ENCODE measurements at regions not wholly inside any gene's neighbourhood (a gene's known extent, or its start where the extent isn't known, plus 50 kb on each side); places are given as distances from the start of the nearest gene placed in this dataset.
"Not testable (repeated sequence)": the region's sequence is repeated elsewhere in the genome, so short reads cannot be mapped to it uniquely, and the experiment has no call there.

DNA sequence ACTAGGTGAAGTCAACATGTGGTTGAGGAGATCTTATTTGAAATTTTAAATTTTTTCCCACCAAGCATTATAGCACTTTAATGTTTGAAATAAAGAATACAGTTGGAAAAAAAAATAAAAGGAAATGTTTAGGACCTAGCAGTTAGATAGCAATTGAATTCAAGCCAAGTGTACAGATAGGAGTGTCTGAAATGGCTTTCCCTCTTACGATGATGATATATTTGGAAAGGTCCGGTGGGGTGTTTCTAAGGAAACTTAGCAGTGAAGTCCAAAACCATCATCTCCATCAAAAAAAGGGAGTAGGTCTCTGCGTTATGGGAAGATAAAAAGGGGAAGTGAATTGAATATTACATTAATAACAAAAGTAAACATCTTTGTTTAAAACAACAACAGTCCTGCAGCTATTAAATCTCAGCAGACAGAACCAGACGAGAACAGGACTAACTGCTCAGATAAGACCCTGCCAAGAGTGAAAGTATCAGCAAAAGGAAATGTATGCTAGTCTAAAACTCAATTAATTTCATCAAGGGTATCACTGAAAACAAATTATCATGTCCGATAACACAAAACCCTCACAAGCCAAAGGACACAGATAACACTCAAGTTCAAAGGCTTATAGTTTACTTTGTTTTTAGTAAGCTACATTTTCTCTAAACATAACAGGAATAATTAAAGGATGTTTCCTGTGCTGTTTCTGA, 242.0 kb downstream of the BMP4 start:
- no peak overlapping the region for H3T11ph ChIP-seq (ENCODE audit: low read length)
- H2BK15ac ChIP-seq (ENCODE audit: low read depth, low read length) = no peak overlapping the region
- H2BK5ac ChIP-seq (ENCODE audit: insufficient read length, low read length) = no peak overlapping the region
- no peak overlapping the region for H3K4me2 ChIP-seq (ENCODE audit: insufficient read depth, insufficient read length, low read length)
- TF ChIP-seq, protein P1, sequence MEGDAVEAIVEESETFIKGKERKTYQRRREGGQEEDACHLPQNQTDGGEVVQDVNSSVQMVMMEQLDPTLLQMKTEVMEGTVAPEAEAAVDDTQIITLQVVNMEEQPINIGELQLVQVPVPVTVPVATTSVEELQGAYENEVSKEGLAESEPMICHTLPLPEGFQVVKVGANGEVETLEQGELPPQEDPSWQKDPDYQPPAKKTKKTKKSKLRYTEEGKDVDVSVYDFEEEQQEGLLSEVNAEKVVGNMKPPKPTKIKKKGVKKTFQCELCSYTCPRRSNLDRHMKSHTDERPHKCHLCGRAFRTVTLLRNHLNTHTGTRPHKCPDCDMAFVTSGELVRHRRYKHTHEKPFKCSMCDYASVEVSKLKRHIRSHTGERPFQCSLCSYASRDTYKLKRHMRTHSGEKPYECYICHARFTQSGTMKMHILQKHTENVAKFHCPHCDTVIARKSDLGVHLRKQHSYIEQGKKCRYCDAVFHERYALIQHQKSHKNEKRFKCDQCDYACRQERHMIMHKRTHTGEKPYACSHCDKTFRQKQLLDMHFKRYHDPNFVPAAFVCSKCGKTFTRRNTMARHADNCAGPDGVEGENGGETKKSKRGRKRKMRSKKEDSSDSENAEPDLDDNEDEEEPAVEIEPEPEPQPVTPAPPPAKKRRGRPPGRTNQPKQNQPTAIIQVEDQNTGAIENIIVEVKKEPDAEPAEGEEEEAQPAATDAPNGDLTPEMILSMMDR (conservative IDR thresholded peaks at IDR 0.05) = no peak
- H3K79me1 ChIP-seq (ENCODE audit: insufficient read depth, low read depth, low read length, poor library complexity, severe bottlenecking) = no peaks in the 10 kb centered on the region
- no peak overlapping the region for H3K23ac ChIP-seq (ENCODE audit: insufficient read length, low read depth, low read length)
- no peak overlapping the region for H3K27ac ChIP-seq (ENCODE audit: insufficient read length, low read depth, low read length)
- no peak overlapping the region for H2BK120ac ChIP-seq (ENCODE audit: low read depth, low read length, poor library complexity, severe bottlenecking)
- Mint-ChIP-seq H3K4me1 (peaks cover 7 to 9% of the 10 kb centered on the region in 2 experiments), H3K9me3 (no peaks in the 10 kb centered on the region; a peak in 2 of 5 replicates), H3K27me3 (ENCODE audit: low read depth) (no peaks in the 10 kb centered on the region), H3K4me3 (no peak overlapping the region), H3K36me3 (ENCODE audit: insufficient read depth in 1 of 3, low read depth in 3 of 3) (no peaks in the 10 kb centered on the region), H3K27ac (no peak overlapping the region)
- H3K9ac ChIP-seq (ENCODE audit: extremely low read depth, insufficient read length, low read length) = no peak overlapping the region
- DNase-seq = no peak
- H3K79me2 ChIP-seq (ENCODE audit: insufficient read depth, low read length) = no peaks in the 10 kb centered on the region
- WGBS (ENCODE audit: extremely low coverage, insufficient read length, low lambda C conversion rate) = no CpG with 5 or more reads among the region's 5 CpGs
- no peak overlapping the region for H2BK20ac ChIP-seq (ENCODE audit: low read depth, low read length, poor library complexity, severe bottlenecking)
- H3K14ac ChIP-seq (ENCODE audit: insufficient read depth, low read length) = no peak overlapping the region
- H3K56ac ChIP-seq (ENCODE audit: insufficient read length, low read depth, low read length) = no peak overlapping the region
- no peak overlapping the region for H4K8ac ChIP-seq (replicated peaks; ENCODE audit: insufficient read length, low read depth, low read length)
- H2BK12ac ChIP-seq (ENCODE audit: insufficient read length, low read depth, low read length) = no peak overlapping the region
- H3K27me3 ChIP-seq (ENCODE audit: insufficient read depth, low read length) = no peaks in the 10 kb centered on the region
- H3K9me3 ChIP-seq (ENCODE audit: control insufficient read depth, low read depth, low read length) = no peaks in the 10 kb centered on the region
- no peaks in the 10 kb centered on the region for H3K4me1 ChIP-seq (ENCODE audit: insufficient read depth, low read length)
- H2AK5ac ChIP-seq (ENCODE audit: insufficient read length, low read length) = no peak overlapping the region
- H4K5ac ChIP-seq (ENCODE audit: insufficient read length, low read depth, low read length) = no peak overlapping the region
- H2AFZ ChIP-seq (ENCODE audit: low read length) = no peak overlapping the region
- no peaks in the 10 kb centered on the region for H4K20me1 ChIP-seq (ENCODE audit: control insufficient read depth, insufficient read depth, insufficient read length)
- no peak overlapping the region for H3K4ac ChIP-seq (ENCODE audit: low read depth, low read length)
- H3K18ac ChIP-seq (ENCODE audit: insufficient read length, low read depth, low read length) = no peak overlapping the region
- H3K23me2 ChIP-seq (ENCODE audit: insufficient read length, low read depth, low read length, poor library complexity, severe bottlenecking) = no peaks in the 10 kb centered on the region
- no peak overlapping the region for H4K91ac ChIP-seq (ENCODE audit: insufficient read length, low read depth, low read length)

DNA sequence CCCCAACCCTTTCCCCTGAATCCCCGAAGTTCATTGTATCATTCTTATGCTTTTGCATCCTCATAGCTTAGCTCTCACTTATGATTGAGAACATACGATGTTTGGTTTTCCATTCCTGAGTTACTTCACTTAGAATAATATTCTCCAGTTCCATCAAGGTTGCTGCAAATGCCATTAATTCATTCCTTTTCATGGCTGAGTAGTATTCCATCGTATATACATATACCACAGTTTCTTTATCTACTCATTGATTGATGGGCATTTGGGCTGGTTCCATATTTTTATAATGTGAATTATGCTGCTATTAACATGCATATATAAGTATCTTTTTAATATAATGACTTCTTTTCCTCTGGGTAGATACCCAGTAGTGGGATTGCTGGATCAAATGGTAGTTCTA, 243.7 kb downstream of the BMP4 start:
- not testable (repeated sequence) for H4K8ac ChIP-seq (replicated peaks; ENCODE audit: insufficient read length, low read depth, low read length); DNase-seq; H2BK12ac ChIP-seq (ENCODE audit: insufficient read length, low read depth, low read length); H3K27ac Mint-ChIP-seq; H2BK120ac ChIP-seq (ENCODE audit: low read depth, low read length, poor library complexity, severe bottlenecking); H3K27me3 ChIP-seq (ENCODE audit: insufficient read depth, low read length); H3K56ac ChIP-seq (ENCODE audit: insufficient read length, low read depth, low read length); H3K4ac ChIP-seq (ENCODE audit: low read depth, low read length); H3K27me3 Mint-ChIP-seq (ENCODE audit: low read depth); H2AFZ ChIP-seq (ENCODE audit: low read length); H3K4me1 ChIP-seq (ENCODE audit: insufficient read depth, low read length); H3K4me2 ChIP-seq (ENCODE audit: insufficient read depth, insufficient read length, low read length); H3K36me3 Mint-ChIP-seq (ENCODE audit: insufficient read depth in 1 of 3, low read depth in 3 of 3); H3K9me3 ChIP-seq (ENCODE audit: control insufficient read depth, low read depth, low read length); H3K23ac ChIP-seq (ENCODE audit: insufficient read length, low read depth, low read length); H3T11ph ChIP-seq (ENCODE audit: low read length); H3K23me2 ChIP-seq (ENCODE audit: insufficient read length, low read depth, low read length, poor library complexity, severe bottlenecking); H2BK15ac ChIP-seq (ENCODE audit: low read depth, low read length); H3K14ac ChIP-seq (ENCODE audit: insufficient read depth, low read length); H2BK20ac ChIP-seq (ENCODE audit: low read depth, low read length, poor library complexity, severe bottlenecking); H3K4me3 Mint-ChIP-seq; H3K27ac ChIP-seq (ENCODE audit: insufficient read length, low read depth, low read length); H2AK5ac ChIP-seq (ENCODE audit: insufficient read length, low read length); H2BK5ac ChIP-seq (ENCODE audit: insufficient read length, low read length); H3K9ac ChIP-seq (ENCODE audit: extremely low read depth, insufficient read length, low read length); H3K18ac ChIP-seq (ENCODE audit: insufficient read length, low read depth, low read length); H4K91ac ChIP-seq (ENCODE audit: insufficient read length, low read depth, low read length); H3K4me1 Mint-ChIP-seq; H4K5ac ChIP-seq (ENCODE audit: insufficient read length, low read depth, low read length); H3K79me2 ChIP-seq (ENCODE audit: insufficient read depth, low read length); H3K79me1 ChIP-seq (ENCODE audit: insufficient read depth, low read depth, low read length, poor library complexity, severe bottlenecking); H3K9me3 Mint-ChIP-seq; H4K20me1 ChIP-seq (ENCODE audit: control insufficient read depth, insufficient read depth, insufficient read length)
- no CpG with 5 or more reads among the region's 3 CpGs for WGBS (ENCODE audit: extremely low coverage, insufficient read length, low lambda C conversion rate)
